Activated CD8-positive, alpha-beta T cell treated with anti-CD3 and anti-CD28 coated beads for 36 hours (primary cell): ENCODE measurements at regions not wholly inside any gene's neighbourhood (a gene's known extent, or its start where the extent isn't known, plus 50 kb on each side); places are given as distances from the start of the nearest gene placed in this dataset.

Source experiments
- ATAC-seq: fragments of 200-7000 bp; cut with Tn5 transposase; one replicate; pipeline ENCODE4 v1.10.0; 2021; ENCODE audit warnings: mild to moderate bottlenecking, moderate library complexity
- CTCF ChIA-PET: fragments of 350-600 bp; sonication (Branson Sonifier 250); formaldehyde crosslinking; loops from one replicate; lab custom pipeline; 2021; ENCODE audit warnings: antibody characterized with exemption; lab: Charles Lee
- POLR2A ChIA-PET: fragments of 350-600 bp; sonication (Branson Sonifier 250); formaldehyde crosslinking; loops from one replicate; lab custom pipeline; 2021; ENCODE audit warnings: antibody characterized with exemption; lab: Charles Lee
- DNase-seq: peaks from one replicate; pipeline ENCODE4 v3.0.0-alpha.2; 2020
- H3K27ac Mint-ChIP-seq: one replicate; pipeline ENCODE4 v1.8.0; 2021; ENCODE audit warnings: mild to moderate bottlenecking, mixed read lengths
- H3K27me3 Mint-ChIP-seq: one replicate; pipeline ENCODE4 v1.8.0; 2021; ENCODE audit warnings: mixed read lengths
- H3K36me3 Mint-ChIP-seq: one replicate; pipeline ENCODE4 v1.8.0; 2021; ENCODE audit warnings: low read depth, mixed read lengths
- H3K4me1 Mint-ChIP-seq: one replicate; pipeline ENCODE4 v1.8.0; 2021; ENCODE audit warnings: low read depth, mixed read lengths
- H3K4me3 Mint-ChIP-seq: one replicate; pipeline ENCODE4 v1.8.0; 2021; ENCODE audit warnings: mild to moderate bottlenecking, moderate library complexity, mixed read lengths
- H3K9me3 Mint-ChIP-seq: one replicate; pipeline ENCODE4 v1.8.0; 2021; ENCODE audit warnings: mixed read lengths
- intact Hi-C: fragments of 100-400 bp; cut with micrococcal nuclease; formaldehyde crosslinking; loops from one replicate; pipeline ENCODE4 v1.10.0; 2022
- TF ChIP-seq, protein P1 (sequence below): fragments of 200-600 bp; IDR thresholded peaks from one replicate; pipeline ENCODE4 v1.8.0; 2022; ENCODE audit warnings: antibody characterized with exemption, mild to moderate bottlenecking

DNA sequence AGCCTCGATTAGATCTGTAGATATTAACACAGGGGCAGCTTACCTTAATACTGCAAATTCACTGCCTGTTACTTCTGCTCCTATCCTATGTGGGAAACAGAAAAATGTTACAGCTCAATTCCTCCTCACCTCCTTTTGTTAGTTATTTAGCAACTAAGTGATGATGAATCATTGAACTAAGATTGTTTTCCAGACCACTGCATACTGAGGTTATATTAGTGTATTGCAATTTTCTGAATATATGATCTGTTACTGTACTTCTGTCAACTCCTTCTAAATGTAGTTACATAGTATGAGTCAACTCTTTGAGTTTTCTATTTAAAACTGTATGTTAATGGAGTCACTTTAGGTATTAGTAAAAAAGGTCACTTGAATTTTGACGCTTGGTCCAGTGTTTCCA, 331.5 kb upstream of the SLCO3A1 start:
- POLR2A ChIA-PET = no interaction called here
- no peak for ATAC-seq
- no peak overlapping the region for H3K4me3 Mint-ChIP-seq

DNA sequence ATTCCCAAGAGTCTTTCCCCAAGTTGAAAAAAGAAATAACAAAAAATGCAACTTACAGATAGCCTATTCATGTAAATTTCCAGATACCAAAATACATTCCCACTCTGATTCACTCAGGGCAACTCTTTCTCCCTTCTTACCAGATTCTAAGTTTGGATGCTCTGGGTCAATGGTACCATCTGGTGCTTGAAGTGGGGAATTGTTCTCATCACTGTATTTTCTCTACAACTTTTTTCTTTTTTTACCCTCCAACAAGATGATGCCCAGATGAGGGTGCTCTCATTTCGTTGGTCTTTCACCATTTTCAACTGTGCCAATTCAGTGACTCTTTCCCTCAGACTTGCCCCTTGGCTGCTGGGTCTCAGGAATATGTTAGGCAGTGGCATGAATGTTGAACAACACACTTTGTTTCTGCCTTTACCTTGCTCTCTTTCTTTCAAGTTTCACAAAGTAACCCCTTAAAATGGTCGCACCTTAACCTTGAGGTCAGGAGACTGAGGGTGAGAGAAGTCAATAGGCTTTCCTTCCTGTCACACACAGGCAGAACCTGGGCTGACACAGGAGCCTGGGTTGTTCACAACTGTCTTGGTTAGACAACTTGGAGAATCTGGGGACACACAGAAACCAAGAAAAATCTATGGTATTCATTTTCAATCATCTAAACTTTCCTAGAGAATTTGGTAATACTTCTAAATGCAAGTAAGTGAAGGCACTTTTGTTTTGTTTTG, 330.7 kb upstream of the SLCO3A1 start:
- Mint-ChIP-seq H3K36me3 (no peaks in the 10 kb centered on the region), H3K4me1 (peaks cover 4% of the 10 kb centered on the region), H3K27ac (no peak overlapping the region), H3K4me3 (no peak overlapping the region), H3K27me3 (peaks cover 5% of the 10 kb centered on the region), H3K9me3 (no peaks in the 10 kb centered on the region)
- ChIA-PET CTCF (no interaction called here), POLR2A (no interaction called here)
- TF ChIP-seq, protein P1, sequence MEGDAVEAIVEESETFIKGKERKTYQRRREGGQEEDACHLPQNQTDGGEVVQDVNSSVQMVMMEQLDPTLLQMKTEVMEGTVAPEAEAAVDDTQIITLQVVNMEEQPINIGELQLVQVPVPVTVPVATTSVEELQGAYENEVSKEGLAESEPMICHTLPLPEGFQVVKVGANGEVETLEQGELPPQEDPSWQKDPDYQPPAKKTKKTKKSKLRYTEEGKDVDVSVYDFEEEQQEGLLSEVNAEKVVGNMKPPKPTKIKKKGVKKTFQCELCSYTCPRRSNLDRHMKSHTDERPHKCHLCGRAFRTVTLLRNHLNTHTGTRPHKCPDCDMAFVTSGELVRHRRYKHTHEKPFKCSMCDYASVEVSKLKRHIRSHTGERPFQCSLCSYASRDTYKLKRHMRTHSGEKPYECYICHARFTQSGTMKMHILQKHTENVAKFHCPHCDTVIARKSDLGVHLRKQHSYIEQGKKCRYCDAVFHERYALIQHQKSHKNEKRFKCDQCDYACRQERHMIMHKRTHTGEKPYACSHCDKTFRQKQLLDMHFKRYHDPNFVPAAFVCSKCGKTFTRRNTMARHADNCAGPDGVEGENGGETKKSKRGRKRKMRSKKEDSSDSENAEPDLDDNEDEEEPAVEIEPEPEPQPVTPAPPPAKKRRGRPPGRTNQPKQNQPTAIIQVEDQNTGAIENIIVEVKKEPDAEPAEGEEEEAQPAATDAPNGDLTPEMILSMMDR = peak; percentile 32
- no peak for ATAC-seq
- intact Hi-C loops = loop anchor here (5.0 kb wide), 1 partner anchor 220 kb away; no protein-coding TSS in a partner anchor
- DNase-seq = no peak

More for the DNA sequence above, 331.5 kb upstream of the SLCO3A1 start:
- Mint-ChIP-seq H3K36me3 (no peaks in the 10 kb centered on the region), H3K27ac (no peak overlapping the region), H3K27me3 (peaks cover 3% of the 10 kb centered on the region), H3K9me3 (no peaks in the 10 kb centered on the region), H3K4me1 (peaks cover 4% of the 10 kb centered on the region)
- no peak for DNase-seq
- CTCF ChIA-PET = interaction anchor here (0.8 to 0.9 kb wide), 2 partner anchors 43 to 134 kb away, joined by 3 read pairs; no protein-coding TSS in a partner anchor
- TF ChIP-seq, protein P1 = no peak
- intact Hi-C loops = loop anchor here (5.0 kb wide), 1 partner anchor 220 kb away; no protein-coding TSS in a partner anchor

GRCh38 chr15:91523596-91523995, 329.9 kb upstream of the SLCO3A1 start:
- POLR2A ChIA-PET = no interaction called here
- intact Hi-C loops = loop anchor here (5.0 kb wide), 1 partner anchor 221 kb away; no protein-coding TSS in a partner anchor
- CTCF ChIA-PET = no interaction called here
- TF ChIP-seq, protein P1 = no peak
- H3K9me3 Mint-ChIP-seq = no peaks in the 10 kb centered on the region
- H3K36me3 Mint-ChIP-seq = no peaks in the 10 kb centered on the region
- H3K4me3 Mint-ChIP-seq = no peak overlapping the region
- H3K27me3 Mint-ChIP-seq = peaks cover 5% of the 10 kb centered on the region
- peaks cover 4% of the 10 kb centered on the region for H3K4me1 Mint-ChIP-seq
- DNase-seq = no peak
- no peak overlapping the region for H3K27ac Mint-ChIP-seq
- ATAC-seq = no peak

DNA sequence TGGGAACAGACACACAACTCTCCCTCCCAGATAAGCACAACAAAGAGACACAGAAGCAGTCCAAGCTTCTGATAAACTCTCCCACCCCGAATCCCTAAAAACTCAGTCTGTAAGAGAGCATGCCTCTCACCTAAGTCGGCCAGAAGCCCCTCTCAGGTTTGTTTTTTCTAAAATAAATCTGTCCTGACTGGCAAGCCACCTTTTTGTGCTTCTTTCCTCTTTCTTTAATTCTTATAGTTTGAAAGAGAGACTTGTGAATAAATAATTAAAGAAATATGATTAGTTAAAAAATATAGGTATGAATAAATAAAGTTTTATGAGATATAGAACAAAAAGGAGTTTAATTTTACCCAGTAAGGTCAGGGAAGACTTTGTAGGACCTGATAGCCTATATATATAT, 329.0 kb upstream of the SLCO3A1 start:
- Mint-ChIP-seq H3K9me3 (no peaks in the 10 kb centered on the region), H3K27me3 (peaks cover 7% of the 10 kb centered on the region), H3K36me3 (no peaks in the 10 kb centered on the region), H3K4me3 (no peak overlapping the region), H3K4me1 (peaks cover 8% of the 10 kb centered on the region), H3K27ac (no peak overlapping the region)
- DNase-seq (no peak), ATAC-seq (no peak)
- intact Hi-C loops = loop anchor here (5.0 kb wide), 1 partner anchor 222 kb away; no protein-coding TSS in a partner anchor
- ChIA-PET CTCF (no interaction called here), POLR2A (no interaction called here)
- TF ChIP-seq, protein P1 = no peak

DNA sequence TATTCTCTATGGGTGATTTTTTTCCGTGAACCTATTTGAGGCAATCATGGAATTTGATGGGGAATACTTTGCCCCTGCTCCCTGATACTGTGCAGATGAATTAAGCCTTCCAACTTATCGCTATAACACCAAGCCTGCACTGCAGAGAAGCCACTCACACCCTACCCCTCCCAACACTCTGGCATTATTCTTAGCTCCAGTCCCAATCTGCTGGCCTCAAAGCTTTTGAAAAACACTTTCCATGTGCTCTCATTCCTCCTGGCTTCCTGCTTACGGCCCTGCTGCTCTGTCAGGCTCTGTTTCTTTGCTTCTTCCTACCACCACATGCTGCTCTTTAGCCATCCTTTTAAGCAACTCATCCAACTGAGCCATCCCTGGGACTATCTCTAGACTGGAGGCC, 327.8 kb upstream of the SLCO3A1 start:
- H3K4me1 Mint-ChIP-seq = peaks cover 14% of the 10 kb centered on the region
- TF ChIP-seq, protein P1 = no peak
- POLR2A ChIA-PET = interaction anchor here (1.0 kb wide), 1 partner anchor 16 kb away, joined by 5 read pairs; no protein-coding TSS in a partner anchor
- CTCF ChIA-PET = interaction anchor here (0.7 kb wide), 1 partner anchor 324 kb away, joined by 3 read pairs; no protein-coding TSS in a partner anchor
- H3K9me3 Mint-ChIP-seq = no peaks in the 10 kb centered on the region
- intact Hi-C loops = no loop called here
- H3K36me3 Mint-ChIP-seq = no peaks in the 10 kb centered on the region
- H3K4me3 Mint-ChIP-seq = no peak overlapping the region
- H3K27ac Mint-ChIP-seq = no peak overlapping the region
- peaks cover 7% of the 10 kb centered on the region for H3K27me3 Mint-ChIP-seq
- ATAC-seq (no peak), DNase-seq (no peak)
